ENCODE measurements at regions not wholly inside any gene's neighbourhood (a gene's known extent, or its start where the extent isn't known, plus 50 kb on each side); places are given as distances from the start of the nearest gene placed in this dataset.

GRCh38 chr2:65730186-65730585 lies 297.8 kb upstream of the SPRED2 start:
- H2AFZ ChIP-seq (ENCODE audit: low read length): no peak overlapping the region
- no peaks in the 10 kb centered on the region for H3K36me3 ChIP-seq (ENCODE audit: insufficient read depth, low read length)
- no peaks in the 10 kb centered on the region for H3K4me1 ChIP-seq (ENCODE audit: insufficient read depth, low read length, poor library complexity, severe bottlenecking)
- H3K4me2 ChIP-seq (ENCODE audit: low read depth, low read length, poor library complexity, severe bottlenecking): no peak overlapping the region
- no peaks in the 10 kb centered on the region for H3K79me2 ChIP-seq (ENCODE audit: insufficient read depth, low read length)
- no peak overlapping the region for H3K4me3 ChIP-seq (ENCODE audit: low read length, poor library complexity, severe bottlenecking)
- no peak overlapping the region for H3K9ac ChIP-seq (ENCODE audit: low read depth, low read length, poor library complexity, severe bottlenecking)
- H3K27me3 ChIP-seq (ENCODE audit: insufficient read depth, low read length, poor library complexity, severe bottlenecking): no peaks in the 10 kb centered on the region
- H3K9me3 ChIP-seq (ENCODE audit: insufficient read depth, low read depth, low read length): no peaks in the 10 kb centered on the region
- H3F3A ChIP-seq (ENCODE audit: low read depth): no peaks in the 10 kb centered on the region
- no peaks in the 10 kb centered on the region for H3K9me2 ChIP-seq (replicated peaks; ENCODE audit: low read depth, low read length)
- TF ChIP-seq CTCF (conservative IDR thresholded peaks at IDR 0.05; ENCODE audit: low read length) (no peak), EZH2phosphoT487 (IDR thresholded peaks at IDR 0.05; ENCODE audit: borderline replicate concordance) (no peak)
- H4K20me1 ChIP-seq (ENCODE audit: insufficient read depth, low read length, poor library complexity, severe bottlenecking): no peaks in the 10 kb centered on the region

GRCh38 chr2:65729246-65729645 lies 296.8 kb upstream of the SPRED2 start:
- no peaks in the 10 kb centered on the region for H3F3A ChIP-seq (ENCODE audit: low read depth)
- H3K9ac ChIP-seq (ENCODE audit: low read depth, low read length, poor library complexity, severe bottlenecking): no peak overlapping the region
- H3K4me2 ChIP-seq (ENCODE audit: low read depth, low read length, poor library complexity, severe bottlenecking): no peak overlapping the region
- no peaks in the 10 kb centered on the region for H3K27me3 ChIP-seq (ENCODE audit: insufficient read depth, low read length, poor library complexity, severe bottlenecking)
- no peaks in the 10 kb centered on the region for H3K9me2 ChIP-seq (replicated peaks; ENCODE audit: low read depth, low read length)
- H3K4me3 ChIP-seq (ENCODE audit: low read length, poor library complexity, severe bottlenecking): no peak overlapping the region
- TF ChIP-seq CTCF (conservative IDR thresholded peaks at IDR 0.05; ENCODE audit: low read length): no peak
- TF ChIP-seq EZH2phosphoT487 (IDR thresholded peaks at IDR 0.05; ENCODE audit: borderline replicate concordance): no peak
- no peaks in the 10 kb centered on the region for H4K20me1 ChIP-seq (ENCODE audit: insufficient read depth, low read length, poor library complexity, severe bottlenecking)
- no peaks in the 10 kb centered on the region for H3K79me2 ChIP-seq (ENCODE audit: insufficient read depth, low read length)
- H3K4me1 ChIP-seq (ENCODE audit: insufficient read depth, low read length, poor library complexity, severe bottlenecking): no peaks in the 10 kb centered on the region
- H3K36me3 ChIP-seq (ENCODE audit: insufficient read depth, low read length): no peaks in the 10 kb centered on the region
- H3K9me3 ChIP-seq (ENCODE audit: insufficient read depth, low read depth, low read length): no peaks in the 10 kb centered on the region
- no peak overlapping the region for H2AFZ ChIP-seq (ENCODE audit: low read length)

- H3K4me2 ChIP-seq (ENCODE audit: low read depth, low read length, poor library complexity, severe bottlenecking): no peak overlapping the region
- H3K9me2 ChIP-seq (replicated peaks; ENCODE audit: low read depth, low read length): no peaks in the 10 kb centered on the region
- no peak overlapping the region for H3K4me3 ChIP-seq (ENCODE audit: low read length, poor library complexity, severe bottlenecking)
- H3K4me1 ChIP-seq (ENCODE audit: insufficient read depth, low read length, poor library complexity, severe bottlenecking): no peaks in the 10 kb centered on the region
- H3K9ac ChIP-seq (ENCODE audit: low read depth, low read length, poor library complexity, severe bottlenecking): no peak overlapping the region
- no peaks in the 10 kb centered on the region for H3K27me3 ChIP-seq (ENCODE audit: insufficient read depth, low read length, poor library complexity, severe bottlenecking)
- TF ChIP-seq CTCF (conservative IDR thresholded peaks at IDR 0.05; ENCODE audit: low read length) (no peak), EZH2phosphoT487 (IDR thresholded peaks at IDR 0.05; ENCODE audit: borderline replicate concordance) (no peak)
- H2AFZ ChIP-seq (ENCODE audit: low read length): no peak overlapping the region
- no peaks in the 10 kb centered on the region for H3K36me3 ChIP-seq (ENCODE audit: insufficient read depth, low read length)
- H3K9me3 ChIP-seq (ENCODE audit: insufficient read depth, low read depth, low read length): no peaks in the 10 kb centered on the region
- H3F3A ChIP-seq (ENCODE audit: low read depth): no peaks in the 10 kb centered on the region
- no peaks in the 10 kb centered on the region for H4K20me1 ChIP-seq (ENCODE audit: insufficient read depth, low read length, poor library complexity, severe bottlenecking)
- no peaks in the 10 kb centered on the region for H3K79me2 ChIP-seq (ENCODE audit: insufficient read depth, low read length)
Measured at GRCh38 chr2:65728477-65729180, 296.2 kb upstream of the SPRED2 start.

All from Loucy (cell line).